ENCODE measurements at regions not wholly inside any gene's neighbourhood (a gene's known extent, or its start where the extent isn't known, plus 50 kb on each side); places are given as distances from the start of the nearest gene placed in this dataset.
A peak's percentile ranks its signal among the peaks of the same experiment; 100 is the strongest.

DNA sequence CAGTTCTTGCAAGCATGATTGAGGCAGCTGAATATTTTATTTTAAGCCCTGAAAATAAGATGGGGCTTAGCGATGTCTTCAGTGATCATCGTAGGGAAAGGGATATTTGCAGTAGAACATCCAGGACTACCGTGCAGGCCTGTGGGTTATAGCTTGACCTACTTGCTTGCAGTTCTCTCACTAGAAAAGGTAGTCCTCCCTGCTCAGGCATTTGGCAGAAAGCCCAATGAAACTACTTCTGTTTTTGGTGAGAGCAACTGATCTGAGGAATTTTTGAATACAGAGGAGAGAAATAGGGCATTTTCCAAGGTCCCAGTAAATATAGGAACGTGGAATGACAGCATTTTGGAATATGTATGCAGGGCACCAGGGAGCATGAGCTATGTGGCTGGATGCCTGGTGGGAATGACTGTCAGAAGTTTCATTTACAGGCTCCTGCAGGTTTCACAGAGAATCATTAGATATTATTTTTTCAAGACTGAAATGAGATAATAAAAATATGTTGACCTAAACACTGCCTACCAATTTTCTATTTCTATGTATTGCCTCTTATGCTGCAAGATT, 417.9 kb upstream of the ACTBL2 start:
- Histone ChIP-seq H3K4me3 (ENCODE audit: control insufficient read depth in 2 of 3, extremely low read depth in 1 of 3, insufficient read depth in 2 of 3, low read depth in 1 of 3, low read length in 3 of 3) (no peak overlapping the region), H3K9ac (ENCODE audit: control insufficient read depth, extremely low read depth, insufficient read depth, low read length) (no peak overlapping the region), H3K36me3 (ENCODE audit: control insufficient read depth in 2 of 2, extremely low read depth in 1 of 2, insufficient read depth in 2 of 2, low read length in 2 of 2) (no peaks in the 10 kb centered on the region), H2AFZ (ENCODE audit: control insufficient read depth, low read length) (no peak overlapping the region), H3K9me1 (ENCODE audit: control insufficient read depth, extremely low read depth, insufficient read depth, low read length) (no peaks in the 10 kb centered on the region), H3K9me3 (ENCODE audit: control insufficient read depth, low read depth, low read length) (no peaks in the 10 kb centered on the region), H3K27ac (ENCODE audit: control insufficient read depth, insufficient read depth, low read length) (no peak overlapping the region), H3K4me1 (ENCODE audit: control insufficient read depth, extremely low read depth, insufficient read depth, low read length) (no peaks in the 10 kb centered on the region), H3K4me2 (ENCODE audit: control insufficient read depth, extremely low read depth, insufficient read depth, low read depth, low read length) (no peak overlapping the region), H4K20me1 (ENCODE audit: control insufficient read depth, extremely low read depth, insufficient read depth, low read length) (no peaks in the 10 kb centered on the region), H3K79me2 (ENCODE audit: control insufficient read depth, insufficient read depth, low read length) (no peaks in the 10 kb centered on the region), H3K27me3 (ENCODE audit: control insufficient read depth, extremely low read depth, insufficient read depth, low read length) (no peaks in the 10 kb centered on the region)
- no peak for DNase-seq (ENCODE audit: low read depth, low spot score)
- dilution Hi-C loops (cut with MboI; ENCODE audit: extremely low pct_ligation_motif_present, low sequenced_read_pairs), result no loop called here
- FAIRE-seq, result peak; percentile 48
- TF ChIP-seq, protein P1, sequence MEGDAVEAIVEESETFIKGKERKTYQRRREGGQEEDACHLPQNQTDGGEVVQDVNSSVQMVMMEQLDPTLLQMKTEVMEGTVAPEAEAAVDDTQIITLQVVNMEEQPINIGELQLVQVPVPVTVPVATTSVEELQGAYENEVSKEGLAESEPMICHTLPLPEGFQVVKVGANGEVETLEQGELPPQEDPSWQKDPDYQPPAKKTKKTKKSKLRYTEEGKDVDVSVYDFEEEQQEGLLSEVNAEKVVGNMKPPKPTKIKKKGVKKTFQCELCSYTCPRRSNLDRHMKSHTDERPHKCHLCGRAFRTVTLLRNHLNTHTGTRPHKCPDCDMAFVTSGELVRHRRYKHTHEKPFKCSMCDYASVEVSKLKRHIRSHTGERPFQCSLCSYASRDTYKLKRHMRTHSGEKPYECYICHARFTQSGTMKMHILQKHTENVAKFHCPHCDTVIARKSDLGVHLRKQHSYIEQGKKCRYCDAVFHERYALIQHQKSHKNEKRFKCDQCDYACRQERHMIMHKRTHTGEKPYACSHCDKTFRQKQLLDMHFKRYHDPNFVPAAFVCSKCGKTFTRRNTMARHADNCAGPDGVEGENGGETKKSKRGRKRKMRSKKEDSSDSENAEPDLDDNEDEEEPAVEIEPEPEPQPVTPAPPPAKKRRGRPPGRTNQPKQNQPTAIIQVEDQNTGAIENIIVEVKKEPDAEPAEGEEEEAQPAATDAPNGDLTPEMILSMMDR (optimal IDR thresholded peaks at IDR 0.05 in 1 of 3, IDR thresholded peaks at IDR 0.05 in 1 of 3, conservative IDR thresholded peaks at IDR 0.05 in 1 of 3; ENCODE audit: extremely low read depth in 1 of 3, insufficient read depth in 2 of 3, low read length in 3 of 3), result no peak
- TF ChIP-seq EZH2 (IDR thresholded peaks at IDR 0.05; ENCODE audit: low read length), result no peak

- Histone ChIP-seq H3K4me2 (ENCODE audit: control insufficient read depth, extremely low read depth, insufficient read depth, low read depth, low read length) (no peak overlapping the region), H3K9ac (ENCODE audit: control insufficient read depth, extremely low read depth, insufficient read depth, low read length) (no peak overlapping the region), H3K9me1 (ENCODE audit: control insufficient read depth, extremely low read depth, insufficient read depth, low read length) (no peaks in the 10 kb centered on the region), H4K20me1 (ENCODE audit: control insufficient read depth, extremely low read depth, insufficient read depth, low read length) (no peaks in the 10 kb centered on the region), H3K4me3 (ENCODE audit: control insufficient read depth in 2 of 3, extremely low read depth in 1 of 3, insufficient read depth in 2 of 3, low read depth in 1 of 3, low read length in 3 of 3) (no peak overlapping the region), H3K27ac (ENCODE audit: control insufficient read depth, insufficient read depth, low read length) (no peak overlapping the region), H2AFZ (ENCODE audit: control insufficient read depth, low read length) (no peak overlapping the region), H3K9me3 (ENCODE audit: control insufficient read depth, low read depth, low read length) (no peaks in the 10 kb centered on the region), H3K4me1 (ENCODE audit: control insufficient read depth, extremely low read depth, insufficient read depth, low read length) (no peaks in the 10 kb centered on the region), H3K36me3 (ENCODE audit: control insufficient read depth in 2 of 2, extremely low read depth in 1 of 2, insufficient read depth in 2 of 2, low read length in 2 of 2) (no peaks in the 10 kb centered on the region), H3K27me3 (ENCODE audit: control insufficient read depth, extremely low read depth, insufficient read depth, low read length) (no peaks in the 10 kb centered on the region), H3K79me2 (ENCODE audit: control insufficient read depth, insufficient read depth, low read length) (no peaks in the 10 kb centered on the region)
- no peak for TF ChIP-seq EZH2 (IDR thresholded peaks at IDR 0.05; ENCODE audit: low read length)
- TF ChIP-seq, protein P1 (optimal IDR thresholded peaks at IDR 0.05 in 1 of 3, IDR thresholded peaks at IDR 0.05 in 1 of 3, conservative IDR thresholded peaks at IDR 0.05 in 1 of 3; ENCODE audit: extremely low read depth in 1 of 3, insufficient read depth in 2 of 3, low read length in 3 of 3), result no peak
- dilution Hi-C loops (cut with MboI; ENCODE audit: extremely low pct_ligation_motif_present, low sequenced_read_pairs), result no loop called here
- no peak for DNase-seq (ENCODE audit: low read depth, low spot score)
- FAIRE-seq, result no peak
These were observed 414.0 kb upstream of the ACTBL2 start for GRCh38 chr5:57896576-57896975.
